Stimulated activated CD4-positive, alpha-beta T cell treated with anti-CD3 and anti-CD28 coated beads, TNF-alpha, amount 100 ng/mL, for 24 hours (primary cell): ENCODE measurements at regions not wholly inside any gene's neighbourhood (a gene's known extent, or its start where the extent isn't known, plus 50 kb on each side); places are given as distances from the start of the nearest gene placed in this dataset.

ENCODE experiments used
- DNase-seq, 3 experiments: peaks; one replicate each; pipeline ENCODE4 v3.0.0-alpha.2; 2020; ENCODE audit warnings: low read depth in 3 of 3

DNA sequence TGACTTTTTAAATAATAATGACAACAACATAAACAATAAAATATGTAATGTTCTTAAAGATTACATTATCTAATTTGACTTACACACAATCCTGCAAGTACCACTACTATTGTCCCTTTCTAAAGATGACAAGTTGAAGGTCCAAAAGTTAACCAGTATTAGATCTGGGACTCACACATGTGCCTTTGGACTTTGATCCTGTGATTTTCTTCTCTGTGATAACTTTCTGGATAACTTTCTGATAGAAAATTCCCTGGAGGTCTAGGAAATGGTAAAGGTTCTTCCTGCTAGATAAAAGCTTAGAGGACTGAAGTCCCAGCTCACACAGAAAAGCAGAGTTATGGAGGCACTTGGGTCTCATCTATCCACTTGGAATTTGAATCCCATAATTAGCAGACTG, 311.9 kb upstream of the KLHL29 start:
- DNase-seq = no peak

DNA sequence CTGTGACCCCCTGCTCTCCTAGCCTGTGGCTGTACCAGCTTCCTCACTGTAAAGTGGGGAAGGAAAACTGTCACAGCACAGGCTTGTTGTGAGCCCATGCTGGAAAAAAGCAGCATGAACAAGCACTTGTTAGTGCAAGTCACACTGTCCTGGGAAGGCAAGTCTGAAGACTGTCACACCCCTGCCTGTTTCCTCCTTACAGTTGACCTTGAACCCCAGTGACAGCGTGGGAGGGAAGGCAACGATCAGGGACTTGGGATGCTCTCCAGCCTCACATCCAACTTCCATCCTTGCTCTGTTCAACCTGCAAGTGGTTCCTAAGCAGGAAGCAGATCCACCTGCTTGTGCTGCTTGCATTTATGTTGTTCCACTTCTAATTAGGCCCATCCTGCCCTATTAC, 311.3 kb upstream of the KLHL29 start:
- no peak for DNase-seq

DNA sequence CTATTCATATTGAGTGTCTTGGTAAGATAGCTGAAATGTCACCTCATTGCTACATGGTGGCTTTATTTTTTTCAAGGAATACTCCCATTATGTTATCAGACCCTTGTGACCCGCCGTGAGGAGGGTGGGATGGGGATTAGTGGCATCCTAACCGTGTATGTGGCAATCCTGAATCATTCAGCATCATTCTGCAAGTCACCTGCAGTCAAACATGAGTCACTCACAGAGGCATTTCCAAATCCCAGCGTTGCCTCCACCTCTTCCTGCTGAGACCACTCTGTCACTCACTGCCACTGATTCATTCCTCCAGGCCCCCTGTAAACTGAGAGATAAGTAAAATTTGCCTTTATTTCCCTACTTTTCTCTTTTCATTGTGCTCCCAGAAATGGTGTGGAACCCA, 307.4 kb upstream of the KLHL29 start:
- no peak for DNase-seq

DNA sequence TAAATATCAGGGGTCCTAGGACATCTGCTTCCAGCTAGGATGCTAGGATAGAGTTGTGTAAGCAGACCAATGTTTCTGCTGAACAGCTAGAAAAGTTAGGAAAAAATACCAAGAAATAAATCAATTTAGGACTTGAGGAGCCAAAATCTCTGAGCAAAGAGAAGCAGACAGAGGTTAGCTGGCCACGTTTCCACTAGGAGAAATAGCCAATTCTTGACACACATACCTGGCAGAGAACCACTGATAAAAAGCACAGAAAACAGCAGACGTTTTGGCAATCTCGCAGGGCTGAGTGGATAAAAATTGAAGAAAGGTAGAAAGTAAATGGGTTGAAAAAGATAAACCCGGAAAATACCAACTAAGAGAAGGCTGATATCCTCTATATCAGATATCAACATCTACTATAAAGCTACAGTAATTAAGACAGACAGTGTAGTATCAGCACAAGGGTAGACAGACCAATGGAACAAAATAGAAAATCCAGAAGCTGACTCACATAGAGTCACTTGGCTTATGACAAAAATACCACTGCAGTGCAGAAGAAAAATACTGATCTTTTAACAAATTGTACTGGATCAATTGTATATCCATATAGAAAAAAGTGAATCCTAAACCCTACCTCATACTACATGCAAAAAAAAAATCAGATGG, 306.1 kb upstream of the KLHL29 start:
- DNase-seq = no peak

- no peak for DNase-seq
These were observed 301.0 kb upstream of the KLHL29 start for GRCh38 chr2:23083966-23084365.

DNA sequence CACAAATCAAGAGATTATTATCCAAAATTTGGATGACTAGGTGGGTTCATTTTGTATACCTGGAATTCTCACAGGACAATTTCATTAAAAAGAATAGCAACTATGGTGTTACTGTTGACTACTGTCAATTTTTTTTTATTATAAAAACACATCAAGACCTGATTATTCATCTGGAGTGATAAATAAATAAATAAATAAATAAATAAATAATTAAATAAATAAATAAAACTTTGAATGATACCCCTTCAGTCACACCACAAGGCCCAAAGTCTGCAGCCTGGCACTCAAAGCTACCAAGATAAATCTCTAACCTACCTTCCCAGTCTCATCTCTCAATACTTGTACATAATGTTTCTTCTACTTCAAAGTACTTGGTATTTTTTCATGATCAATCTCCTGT, 294.0 kb upstream of the KLHL29 start:
- DNase-seq = no peak

DNA sequence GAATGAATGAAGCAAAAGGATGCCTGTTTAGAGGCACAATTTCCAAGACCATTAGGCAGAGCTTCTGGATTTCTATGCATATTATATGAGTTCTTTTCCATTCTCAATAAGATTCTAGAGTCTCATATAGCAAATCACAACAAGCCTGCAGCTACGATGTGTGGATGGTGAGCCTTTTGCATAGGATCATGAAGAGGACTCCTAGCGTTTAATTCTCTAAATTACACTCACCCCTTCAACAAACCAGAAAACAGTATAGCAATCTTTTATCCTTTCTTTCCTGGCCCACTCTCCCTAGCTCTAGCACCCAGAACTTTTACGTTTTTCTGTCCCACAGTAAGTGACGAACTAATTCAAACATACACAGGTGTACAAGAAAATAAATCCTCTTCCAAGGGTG, 293.1 kb upstream of the KLHL29 start:
- no peak for DNase-seq

- no peak for DNase-seq
These were observed 292.1 kb upstream of the KLHL29 start for GRCh38 chr2:23092831-23093230.

DNA sequence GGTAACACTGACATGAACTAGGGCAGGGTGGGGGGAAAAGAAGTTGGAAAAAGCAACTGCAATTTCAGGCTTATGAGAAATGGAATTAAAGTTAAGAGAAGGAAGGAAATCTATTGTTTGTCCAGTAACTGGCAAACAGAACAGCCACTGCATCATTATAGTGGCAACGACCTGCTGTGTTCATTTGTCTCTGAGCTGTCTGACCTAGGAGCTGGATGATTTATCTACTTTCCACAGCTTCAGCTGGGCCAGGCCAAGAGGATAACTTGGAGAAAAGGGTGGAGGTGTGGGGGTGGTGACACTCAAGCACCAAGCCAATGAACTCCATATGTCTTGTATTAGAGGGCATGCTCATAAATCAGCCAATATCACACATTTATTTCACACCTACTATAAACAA, 291.5 kb upstream of the KLHL29 start:
- DNase-seq = no peak

- DNase-seq = no peak
These were observed 287.9 kb upstream of the KLHL29 start for GRCh38 chr2:23096906-23097602.

DNA sequence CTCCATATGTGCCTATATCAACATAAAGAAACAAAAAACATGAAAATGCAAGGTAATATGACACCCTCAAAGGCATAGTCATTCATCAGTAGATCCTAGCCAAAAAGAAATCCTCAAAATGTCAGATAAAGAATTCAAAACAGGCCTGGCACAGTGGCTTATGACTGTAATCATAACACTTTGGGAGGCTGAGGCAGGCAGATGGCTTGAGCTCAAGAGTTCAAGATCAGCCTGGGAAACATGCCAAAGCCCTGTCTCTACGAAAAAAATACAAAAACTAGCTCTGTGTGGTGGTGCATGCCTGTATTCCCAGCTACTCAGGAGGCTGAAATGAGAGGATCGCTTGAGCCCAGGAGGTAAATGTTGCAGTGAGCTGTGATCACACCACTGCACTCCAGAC, 284.6 kb upstream of the KLHL29 start:
- no peak for DNase-seq

DNA sequence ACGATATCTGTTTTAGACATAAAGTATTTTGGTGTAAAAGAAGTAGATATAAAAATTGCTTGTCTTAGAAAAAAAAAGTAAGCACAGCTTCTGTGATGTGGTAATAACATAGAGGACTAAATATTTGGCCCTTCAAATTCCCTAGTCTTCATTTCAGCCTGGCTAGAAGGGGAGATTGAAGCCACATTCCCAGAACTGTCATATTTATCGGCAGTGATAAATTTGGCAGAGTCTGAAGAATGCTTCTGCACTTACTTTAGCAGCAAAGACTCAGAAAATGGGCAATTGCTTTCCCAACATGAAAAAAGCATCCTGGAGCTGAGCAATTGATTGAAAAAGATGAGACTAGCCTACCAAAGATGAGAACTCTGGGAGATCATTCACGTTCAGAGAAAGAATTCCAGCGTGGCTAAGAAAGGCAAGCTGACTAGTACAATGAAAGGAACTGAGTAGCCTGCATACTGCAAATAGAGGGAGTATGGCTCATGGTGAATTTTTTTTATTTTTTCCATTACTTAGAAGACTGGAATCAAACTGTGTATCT, 278.7 kb upstream of the KLHL29 start:
- no peak for DNase-seq

GRCh38 chr2:23107327-23107941, 277.5 kb upstream of the KLHL29 start:
- no peak for DNase-seq

GRCh38 chr2:23111263-23111662, 273.7 kb upstream of the KLHL29 start:
- DNase-seq = no peak

GRCh38 chr2:23112517-23112916, 272.5 kb upstream of the KLHL29 start:
- no peak for DNase-seq

GRCh38 chr2:23114299-23114698, 270.7 kb upstream of the KLHL29 start:
- DNase-seq = no peak

- no peak for DNase-seq
These were observed 266.7 kb upstream of the KLHL29 start for GRCh38 chr2:23118313-23118712.

DNA sequence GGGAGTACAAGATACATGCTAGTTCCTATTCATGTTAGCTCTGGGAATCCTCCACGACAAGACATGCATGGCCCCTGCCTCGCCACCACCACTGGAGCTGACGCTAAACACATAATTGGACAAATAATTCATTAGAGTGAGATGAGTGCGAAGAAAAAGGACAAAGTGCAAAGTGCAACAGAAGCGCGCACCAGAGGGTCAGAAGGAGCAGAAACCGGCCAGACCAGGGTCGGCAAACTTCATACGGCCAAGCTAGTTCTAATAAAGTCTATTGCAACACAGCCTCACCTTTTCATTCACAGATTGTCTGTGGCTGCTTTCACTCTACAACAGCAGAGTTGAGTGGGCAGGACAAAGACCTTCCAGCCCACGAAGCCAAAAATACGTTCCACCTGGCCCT, 266.1 kb upstream of the KLHL29 start:
- DNase-seq = no peak

GRCh38 chr2:23120161-23120560, 264.8 kb upstream of the KLHL29 start:
- no peak for DNase-seq

DNA sequence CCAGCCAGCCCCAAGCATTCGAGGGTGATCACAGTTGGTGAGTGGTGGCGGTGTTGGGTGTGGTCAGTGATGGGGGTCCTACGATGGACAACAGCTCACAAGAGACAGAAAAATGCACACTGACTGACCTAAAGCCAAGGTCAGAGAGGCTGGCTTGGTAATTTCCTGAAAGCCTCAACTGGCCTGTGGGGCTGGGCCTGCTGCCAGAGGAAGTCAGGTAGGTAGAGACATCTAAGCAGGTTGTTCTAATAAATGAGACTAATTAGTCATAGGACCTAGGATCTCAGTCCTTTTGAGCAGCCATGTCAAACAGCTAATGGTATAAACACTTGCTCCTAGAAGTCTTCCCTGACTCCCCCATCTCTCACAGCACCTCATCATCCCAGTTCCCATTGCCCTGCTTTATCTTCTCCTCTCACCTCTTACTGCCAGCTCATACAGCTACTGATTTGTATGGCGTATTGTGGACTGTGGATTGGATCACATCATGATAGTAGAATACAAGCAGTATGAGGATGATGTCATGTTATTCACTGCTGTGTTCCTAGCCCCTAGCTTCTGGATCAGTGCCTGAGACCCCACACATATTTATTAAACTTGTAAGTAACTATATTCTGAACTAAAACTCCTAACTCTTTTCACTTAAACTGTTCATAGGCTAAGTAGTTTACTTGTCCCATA, 262.9 kb upstream of the KLHL29 start:
- no peak for DNase-seq

GRCh38 chr2:23122681-23123215, 262.2 kb upstream of the KLHL29 start:
- DNase-seq = no peak

GRCh38 chr2:23123686-23124085, 261.3 kb upstream of the KLHL29 start:
- no peak for DNase-seq
